ENCODE measurements at regions not wholly inside any gene's neighbourhood (a gene's known extent, or its start where the extent isn't known, plus 50 kb on each side); places are given as distances from the start of the nearest gene placed in this dataset.

GRCh38 chr3:182683453-182683852 is 109.9 kb upstream of the ATP11B start:
- peak; percentile 96 for TF ChIP-seq CTCF (IDR thresholded peaks at IDR 0.05)
- TF ChIP-seq PBX3 (IDR thresholded peaks at IDR 0.05): no peak
- TF ChIP-seq EP300 (IDR thresholded peaks at IDR 0.05; ENCODE audit: borderline replicate concordance in 1 of 2, low read depth in 1 of 2, low read length in 1 of 2): no peak
- no peak for TF ChIP-seq FOXJ3 (CRISPR knock-in tag; IDR thresholded peaks at IDR 0.05)
- TF ChIP-seq, protein P1, sequence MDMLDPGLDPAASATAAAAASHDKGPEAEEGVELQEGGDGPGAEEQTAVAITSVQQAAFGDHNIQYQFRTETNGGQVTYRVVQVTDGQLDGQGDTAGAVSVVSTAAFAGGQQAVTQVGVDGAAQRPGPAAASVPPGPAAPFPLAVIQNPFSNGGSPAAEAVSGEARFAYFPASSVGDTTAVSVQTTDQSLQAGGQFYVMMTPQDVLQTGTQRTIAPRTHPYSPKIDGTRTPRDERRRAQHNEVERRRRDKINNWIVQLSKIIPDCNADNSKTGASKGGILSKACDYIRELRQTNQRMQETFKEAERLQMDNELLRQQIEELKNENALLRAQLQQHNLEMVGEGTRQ (IDR thresholded peaks at IDR 0.05; ENCODE audit: borderline replicate concordance, low read depth, low read length): no peak
- no peak for TF ChIP-seq FOSL2 (IDR thresholded peaks at IDR 0.05; ENCODE audit: borderline replicate concordance, low read depth)
- TF ChIP-seq TAF1 (IDR thresholded peaks at IDR 0.05; ENCODE audit: borderline replicate concordance, low read depth, low read length): no peak
- TF ChIP-seq RAD21 (IDR thresholded peaks at IDR 0.05; ENCODE audit: low read length): peak; percentile 98
- TF ChIP-seq TCF12 (IDR thresholded peaks at IDR 0.05): no peak
- TF ChIP-seq EZH2phosphoT487 (IDR thresholded peaks at IDR 0.05; ENCODE audit: borderline replicate concordance, low read depth): no peak
- TF ChIP-seq RXRA (IDR thresholded peaks at IDR 0.05; ENCODE audit: borderline replicate concordance, low read depth): no peak
- no peak for TF ChIP-seq POLR2AphosphoS5 (IDR thresholded peaks at IDR 0.05; ENCODE audit: low read depth, low read length)

All from SK-N-SH (cell line).